ENCODE measurements at regions not wholly inside any gene's neighbourhood (a gene's known extent, or its start where the extent isn't known, plus 50 kb on each side); places are given as distances from the start of the nearest gene placed in this dataset.

- 70 to 78% (median 76%) methylated on average over 4 of the region's 4 CpGs for WGBS, 5 donors
- no peak for TF ChIP-seq POLR2AphosphoS5 (IDR thresholded peaks at IDR 0.05)
- TF ChIP-seq CTCF (IDR thresholded peaks at IDR 0.05 in 8 of 11, conservative IDR thresholded peaks at IDR 0.05 in 3 of 11) = no peak
- Histone ChIP-seq H3K27me3 (replicated peaks in 1 of 7) (no peaks in the 10 kb centered on the region), H3K27ac (no peak overlapping the region), H3K4me3 (no peak overlapping the region), H3K4me1 (no peaks in the 10 kb centered on the region), H3K9me3 (peaks cover 0 to 15% (median 6%) of the 10 kb centered on the region in 8 donors), H3K36me3 (no peaks in the 10 kb centered on the region)
- DNase-seq = no peak
- intact Hi-C loops (cut with DNase I; ENCODE audit: low total_unique reads) = no loop called here
Observed at GRCh38 chr1:187537936-187538335, 709.2 kb downstream of the PLA2G4A start.

- intact Hi-C loops (cut with DNase I; ENCODE audit: low total_unique reads) = no loop called here
Observed at GRCh38 chr1:187549540-187549939, 720.8 kb downstream of the PLA2G4A start.

GRCh38 chr1:187551061-187551460 lies 722.3 kb downstream of the PLA2G4A start:
- Histone ChIP-seq H3K27me3 (replicated peaks in 1 of 7) (no peaks in the 10 kb centered on the region), H3K27ac (no peak overlapping the region), H3K9me3 (peaks cover 0 to 31% (median 13%) of the 10 kb centered on the region in 8 donors), H3K4me3 (no peak overlapping the region), H3K36me3 (no peaks in the 10 kb centered on the region), H3K4me1 (no peaks in the 10 kb centered on the region)
- TF ChIP-seq POLR2AphosphoS5 (IDR thresholded peaks at IDR 0.05) (no peak), CTCF (IDR thresholded peaks at IDR 0.05 in 8 of 11, conservative IDR thresholded peaks at IDR 0.05 in 3 of 11) (no peak), POLR2A (IDR thresholded peaks at IDR 0.05) (no peak)
- WGBS, 5 donors = 85 to 94% (median 93%) methylated on average over 11 to 20 of the region's 20 CpGs
- DNase-seq = peak; percentile 73
- intact Hi-C loops (cut with DNase I; ENCODE audit: low total_unique reads) = no loop called here

More at GRCh38 chr1:187549540-187549939, 720.8 kb downstream of the PLA2G4A start:
- Histone ChIP-seq H3K9me3 (peaks cover 0 to 32% (median 11%) of the 10 kb centered on the region in 8 donors), H3K36me3 (no peaks in the 10 kb centered on the region), H3K27ac (no peak overlapping the region), H3K4me1 (no peaks in the 10 kb centered on the region), H3K4me3 (no peak overlapping the region), H3K27me3 (replicated peaks in 1 of 7) (no peaks in the 10 kb centered on the region)
- DNase-seq = no peak
- WGBS, 5 donors = 78 to 85% (median 82%) methylated on average over 3 of the region's 3 CpGs
- TF ChIP-seq POLR2A (IDR thresholded peaks at IDR 0.05) (no peak), POLR2AphosphoS5 (IDR thresholded peaks at IDR 0.05) (no peak), CTCF (IDR thresholded peaks at IDR 0.05 in 8 of 11, conservative IDR thresholded peaks at IDR 0.05 in 3 of 11) (no peak)

GRCh38 chr1:187563191-187563590 lies 734.4 kb downstream of the PLA2G4A start:
- DNase-seq = no peak
- H3K4me3 ChIP-seq = no peak overlapping the region
- H3K4me1 ChIP-seq = no peaks in the 10 kb centered on the region
- H3K27ac ChIP-seq = no peak overlapping the region
- peaks cover 0 to 33% (median 0%) of the 10 kb centered on the region in 8 donors for H3K9me3 ChIP-seq
- no peaks in the 10 kb centered on the region for H3K27me3 ChIP-seq (replicated peaks in 1 of 7)
- intact Hi-C loops (cut with DNase I; ENCODE audit: low total_unique reads) = no loop called here
- no peaks in the 10 kb centered on the region for H3K36me3 ChIP-seq
- WGBS, 5 donors = 75 to 100% (median 83%) methylated on average over 1 to 3 of the region's 3 CpGs
- no peak for TF ChIP-seq CTCF (IDR thresholded peaks at IDR 0.05 in 8 of 11, conservative IDR thresholded peaks at IDR 0.05 in 3 of 11)
- TF ChIP-seq POLR2A (IDR thresholded peaks at IDR 0.05) = no peak
- TF ChIP-seq POLR2AphosphoS5 (IDR thresholded peaks at IDR 0.05) = no peak
